KBM-7 (cell line): ENCODE measurements at regions not wholly inside any gene's neighbourhood (a gene's known extent, or its start where the extent isn't known, plus 50 kb on each side); places are given as distances from the start of the nearest gene placed in this dataset.
"Not testable (repeated sequence)": the region's sequence is repeated elsewhere in the genome, so short reads cannot be mapped to it uniquely, and the experiment has no call there.

ENCODE experiments used
- DNase-seq: peaks from one replicate; pipeline ENCODE4 v3.0.0-alpha.2; 2015
- in situ Hi-C: fragments of 300-500 bp; cut with MboI; formaldehyde crosslinking; loops from 2 replicates; pipeline ENCODE4 v1.14.3; 2020; ENCODE audit warnings: low sequenced_read_pairs, low pct_unique_long_range_greater_than_20kb, mixed read lengths

GRCh38 chr4:45063696-45064095 lies 337.3 kb upstream of the GNPDA2 start:
- no peak for DNase-seq
- in situ Hi-C loops, result no loop called here

- in situ Hi-C loops, result no loop called here
These were observed 336.7 kb upstream of the GNPDA2 start for GRCh38 chr4:45062935-45063545.

DNA sequence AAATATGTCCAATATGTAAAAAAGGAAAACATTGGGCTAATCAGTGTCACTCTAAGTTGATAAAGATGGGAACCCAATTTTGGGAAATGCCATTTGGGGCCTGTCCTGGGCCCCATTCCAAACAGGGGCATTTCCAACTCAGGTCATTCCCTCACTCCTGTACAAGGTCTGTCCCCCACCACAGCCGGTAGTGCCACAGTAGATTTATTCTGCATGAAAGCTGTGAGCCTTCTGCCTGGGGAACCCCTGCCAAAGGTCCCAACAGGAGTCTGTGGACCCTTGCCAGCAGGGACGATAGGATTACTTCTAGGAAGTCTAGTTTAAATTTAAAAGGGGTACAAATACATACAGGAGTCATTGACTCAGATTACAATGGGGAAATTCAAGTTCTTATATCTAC lies 317.6 kb upstream of the GNPDA2 start:
- DNase-seq, result no peak
- in situ Hi-C loops, result no loop called here

More at GRCh38 chr4:45062935-45063545, 336.7 kb upstream of the GNPDA2 start:
- DNase-seq, result no peak

DNA sequence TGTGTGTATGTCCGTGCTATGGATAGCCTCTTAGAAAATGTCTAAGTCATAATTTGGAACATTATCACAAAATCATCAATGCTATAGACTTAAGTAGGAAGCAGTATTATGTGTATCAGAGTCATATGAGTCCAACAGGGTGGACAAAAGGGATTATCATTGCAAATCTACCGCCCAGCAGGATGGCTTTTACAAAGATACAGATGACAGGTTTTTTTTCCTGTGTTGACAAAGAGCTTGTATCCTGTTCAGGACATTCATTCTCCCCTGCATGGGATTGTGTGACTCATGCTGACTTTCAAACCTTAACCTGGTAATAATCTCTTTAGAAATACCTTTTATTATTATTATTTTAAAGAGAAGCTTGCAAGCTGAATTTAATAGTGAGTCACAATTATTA lies 310.3 kb upstream of the GNPDA2 start:
- DNase-seq, result no peak
- in situ Hi-C loops, result no loop called here

GRCh38 chr4:45033676-45034419 lies 307.5 kb upstream of the GNPDA2 start:
- no peak for DNase-seq
- in situ Hi-C loops, result no loop called here

DNA sequence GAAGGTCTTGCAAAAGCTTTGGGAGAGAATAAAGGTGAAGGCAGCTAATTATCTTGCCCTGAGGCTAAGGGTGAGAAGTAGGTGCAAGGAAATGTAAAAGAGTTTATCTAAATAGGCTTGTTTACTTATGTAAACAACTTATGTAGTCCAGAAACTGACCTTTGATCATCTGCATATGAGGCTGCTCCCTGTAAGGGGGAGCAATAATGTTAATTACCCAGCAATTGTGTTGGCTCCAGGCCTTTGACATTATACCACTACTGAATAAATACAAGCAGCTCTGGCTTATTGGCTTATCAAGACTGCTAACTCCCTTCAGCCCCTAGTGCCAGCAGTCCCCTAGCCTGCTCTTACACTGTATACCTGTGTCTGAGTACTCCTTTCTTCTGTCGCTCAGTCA lies 303.7 kb upstream of the GNPDA2 start:
- no peak for DNase-seq
- in situ Hi-C loops, result no loop called here

GRCh38 chr4:45007508-45007907 lies 281.2 kb upstream of the GNPDA2 start:
- in situ Hi-C loops, result no loop called here
- DNase-seq, result no peak

GRCh38 chr4:45006078-45006477 lies 279.7 kb upstream of the GNPDA2 start:
- in situ Hi-C loops, result no loop called here
- no peak for DNase-seq

- in situ Hi-C loops, result no loop called here
These were observed 278.6 kb upstream of the GNPDA2 start for GRCh38 chr4:45004847-45005565.

DNA sequence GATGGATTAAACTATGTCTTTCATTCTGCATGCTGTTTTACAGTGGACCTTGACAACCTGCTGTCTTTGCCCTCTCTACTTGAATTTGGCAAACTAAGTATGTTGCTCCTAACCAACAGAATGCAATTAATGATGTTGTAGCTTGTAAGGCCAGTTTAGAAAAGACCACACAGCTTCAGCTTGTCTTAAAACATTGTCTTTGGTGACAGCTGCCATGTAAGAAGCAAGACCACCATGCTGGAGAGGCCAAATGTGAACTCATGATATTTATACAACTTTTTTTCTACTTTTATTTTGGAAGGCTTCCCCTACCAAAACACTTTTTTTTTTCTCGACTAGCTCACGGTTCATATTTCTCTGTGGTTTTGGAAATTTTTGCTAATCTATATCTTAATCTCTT lies 278.0 kb upstream of the GNPDA2 start:
- in situ Hi-C loops, result no loop called here
- DNase-seq, result no peak

More at GRCh38 chr4:45004847-45005565, 278.6 kb upstream of the GNPDA2 start:
- DNase-seq, result no peak

DNA sequence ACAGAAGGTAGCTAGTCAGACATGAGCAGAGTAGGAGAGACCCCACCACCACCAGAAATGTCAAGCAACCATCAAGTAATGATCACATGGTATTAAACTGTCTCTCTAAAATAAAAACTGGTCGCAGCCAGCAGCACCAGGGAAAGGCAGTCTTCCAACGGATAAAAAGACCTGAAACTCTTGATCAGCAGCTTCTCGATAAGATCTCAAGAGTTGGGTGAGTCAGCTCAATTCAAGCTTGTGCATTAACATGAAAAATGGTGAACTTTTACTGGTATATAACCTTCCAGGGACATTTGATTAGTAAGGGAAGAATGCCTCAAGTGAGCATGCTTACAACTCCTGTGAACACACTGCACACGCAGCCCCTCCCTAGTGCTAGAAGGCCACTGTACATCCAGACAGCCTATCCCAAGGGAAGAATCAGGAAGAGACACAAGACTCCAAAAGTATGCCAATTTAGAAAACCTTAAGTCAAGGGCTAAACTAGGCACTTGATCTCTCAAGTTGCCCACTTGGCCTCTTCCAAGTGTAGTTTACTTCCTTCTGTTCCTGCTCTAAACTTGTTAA lies 270.0 kb upstream of the GNPDA2 start:
- in situ Hi-C loops, result no loop called here
- no peak for DNase-seq

GRCh38 chr4:44988011-44988410 lies 261.7 kb upstream of the GNPDA2 start:
- in situ Hi-C loops, result no loop called here
- DNase-seq, result no peak

DNA sequence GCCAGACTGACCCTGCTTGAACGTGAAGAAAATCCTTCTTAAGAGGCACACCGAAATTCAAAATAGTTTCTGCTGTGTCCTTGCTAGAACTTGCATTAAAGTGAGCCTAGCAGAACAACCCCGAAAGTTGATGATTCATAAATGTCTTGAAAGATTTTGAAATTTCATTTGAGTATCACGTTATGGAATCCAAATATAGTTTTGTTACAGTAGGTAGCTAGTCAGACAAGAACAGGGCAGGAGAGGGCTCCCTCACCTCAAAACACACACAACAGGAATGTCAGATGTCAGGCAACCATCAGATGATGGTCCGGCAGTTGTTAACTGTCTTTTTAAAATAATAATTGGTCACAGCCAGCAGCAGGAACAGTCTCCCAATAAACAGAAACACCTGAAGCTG lies 259.6 kb upstream of the GNPDA2 start:
- no peak for DNase-seq
- in situ Hi-C loops, result no loop called here

- in situ Hi-C loops, result no loop called here
- no peak for DNase-seq
These were observed 258.8 kb upstream of the GNPDA2 start for GRCh38 chr4:44985152-44985551.

GRCh38 chr4:44984083-44984482 lies 257.7 kb upstream of the GNPDA2 start:
- in situ Hi-C loops, result no loop called here
- no peak for DNase-seq

GRCh38 chr4:44983083-44983482 lies 256.7 kb upstream of the GNPDA2 start:
- DNase-seq, result no peak
- in situ Hi-C loops, result no loop called here

DNA sequence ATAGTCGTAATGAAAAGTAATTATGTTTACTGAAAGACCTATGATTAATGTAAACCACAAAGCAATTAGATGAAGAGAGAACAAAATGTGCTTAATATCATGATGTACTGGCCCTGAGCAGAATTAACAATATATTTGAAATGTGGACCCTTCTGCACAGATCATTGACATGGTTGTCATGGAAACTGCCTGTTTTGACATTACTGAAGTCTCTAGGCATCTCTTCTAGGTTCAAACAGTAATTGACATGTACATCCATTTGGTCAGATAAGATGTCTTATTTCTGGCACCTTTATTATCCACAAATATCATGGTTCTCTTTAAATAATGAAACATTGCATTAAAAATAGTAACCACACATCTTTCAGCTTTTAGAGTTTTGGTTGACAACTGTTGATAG lies 251.7 kb upstream of the GNPDA2 start:
- in situ Hi-C loops, result no loop called here
- no peak for DNase-seq

DNA sequence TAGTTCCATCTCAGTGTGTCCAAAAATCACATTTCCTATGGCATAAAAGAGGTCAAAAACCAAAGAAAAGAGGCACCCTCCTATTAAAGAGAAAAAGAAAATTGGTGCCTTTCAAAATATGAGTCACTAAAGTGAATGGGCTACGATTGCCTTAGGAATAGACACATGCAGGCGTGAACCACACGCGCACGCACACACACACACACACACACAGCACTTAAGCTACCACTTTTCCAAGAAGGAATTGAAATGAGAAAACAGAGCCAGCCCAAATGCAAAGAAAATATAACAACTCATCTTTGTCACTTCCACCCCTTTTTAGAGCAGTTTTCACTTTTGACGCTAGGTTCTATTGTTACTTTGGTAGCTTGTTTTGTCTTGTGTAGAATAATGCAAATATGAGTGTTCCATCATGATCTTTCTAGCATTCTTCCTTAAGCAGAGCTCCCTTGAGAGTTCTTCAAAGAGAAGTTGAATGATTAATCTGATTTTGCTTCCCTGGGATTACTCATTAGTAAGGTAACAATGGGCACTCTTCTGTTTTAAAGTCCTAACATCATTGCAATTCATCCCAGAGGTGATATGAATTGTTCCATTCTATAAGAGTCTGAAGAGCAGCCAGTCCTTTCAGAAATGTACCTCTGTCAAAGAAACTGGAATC lies 239.2 kb upstream of the GNPDA2 start:
- no peak for DNase-seq
- in situ Hi-C loops, result no loop called here

GRCh38 chr4:44964086-44964485 lies 237.7 kb upstream of the GNPDA2 start:
- in situ Hi-C loops, result not testable (repeated sequence)

More at GRCh38 chr4:44964086-44964485, 237.7 kb upstream of the GNPDA2 start:
- not testable (repeated sequence) for DNase-seq
